C4-2B (cell line): ENCODE measurements at regions not wholly inside any gene's neighbourhood (a gene's known extent, or its start where the extent isn't known, plus 50 kb on each side); places are given as distances from the start of the nearest gene placed in this dataset.

ENCODE experiments used
- CTCF ChIP-seq: fragments of 450-650 bp; conservative IDR thresholded peaks from 2 replicates; pipeline ENCODE4 v1.5.1; 2017; ENCODE audit warnings: mild to moderate bottlenecking
- ZFX ChIP-seq: fragments of 450-650 bp; IDR thresholded peaks from 2 replicates; pipeline ENCODE4 v1.6.1; 2017

- TF ChIP-seq CTCF (no peak), ZFX (no peak)
Observed at GRCh38 chr2:3005859-3006501, 371.6 kb downstream of the EIPR1 start.
